HG03520 (cell line): ENCODE measurements at regions not wholly inside any gene's neighbourhood (a gene's known extent, or its start where the extent isn't known, plus 50 kb on each side); places are given as distances from the start of the nearest gene placed in this dataset.
"Not testable (repeated sequence)": the region's sequence is repeated elsewhere in the genome, so short reads cannot be mapped to it uniquely, and the experiment has no call there.

Experiments
- ATAC-seq: cut with Tn5 transposase; IDR thresholded peaks from one replicate; pipeline ENCODE4 v1.9.1; 2021; ENCODE audit warnings: mild to moderate bottlenecking, moderate library complexity; ENCODE audit not compliant: unreplicated experiment

- no peak for ATAC-seq
Measured at GRCh38 chr12:24379433-24379832, 430.0 kb upstream of the SOX5 start.

GRCh38 chr12:24378548-24379407 is 429.3 kb upstream of the SOX5 start:
- ATAC-seq: peak; percentile 85

- no peak for ATAC-seq
Measured at GRCh38 chr12:24374452-24374851, 425.0 kb upstream of the SOX5 start.

GRCh38 chr12:24373004-24373403 is 423.5 kb upstream of the SOX5 start:
- no peak for ATAC-seq

GRCh38 chr12:24366514-24366913 is 417.0 kb upstream of the SOX5 start:
- no peak for ATAC-seq

GRCh38 chr12:24364921-24365320 is 415.5 kb upstream of the SOX5 start:
- ATAC-seq: no peak

- no peak for ATAC-seq
Measured at GRCh38 chr12:24363177-24363754, 413.8 kb upstream of the SOX5 start.

GRCh38 chr12:24361877-24362580 is 412.6 kb upstream of the SOX5 start:
- no peak for ATAC-seq

- ATAC-seq: peak; percentile 69
Measured at GRCh38 chr12:24360907-24361306, 411.4 kb upstream of the SOX5 start.

- ATAC-seq: peak; percentile 35
Measured at GRCh38 chr12:24360461-24360860, 411.0 kb upstream of the SOX5 start.

- ATAC-seq: no peak
Measured at GRCh38 chr12:24360057-24360456, 410.6 kb upstream of the SOX5 start.

GRCh38 chr12:24359418-24359817 is 409.9 kb upstream of the SOX5 start:
- ATAC-seq: no peak

- peak; percentile 60 for ATAC-seq
Measured at GRCh38 chr12:24356240-24356804, 406.9 kb upstream of the SOX5 start.

GRCh38 chr12:24352363-24352762 is 402.9 kb upstream of the SOX5 start:
- no peak for ATAC-seq

GRCh38 chr12:24349051-24349799 is 399.8 kb upstream of the SOX5 start:
- ATAC-seq: no peak

GRCh38 chr12:24348180-24348579 is 398.7 kb upstream of the SOX5 start:
- not testable (repeated sequence) for ATAC-seq

GRCh38 chr12:24328261-24328660 is 378.8 kb upstream of the SOX5 start:
- ATAC-seq: no peak

- ATAC-seq: no peak
Measured at GRCh38 chr12:24325331-24325730, 375.9 kb upstream of the SOX5 start.

- no peak for ATAC-seq
Measured at GRCh38 chr12:24307716-24308335, 358.4 kb upstream of the SOX5 start.

- no peak for ATAC-seq
Measured at GRCh38 chr12:24307153-24307552, 357.7 kb upstream of the SOX5 start.
